Glutamatergic neuron (in vitro differentiated cells): ENCODE measurements at regions not wholly inside any gene's neighbourhood (a gene's known extent, or its start where the extent isn't known, plus 50 kb on each side); places are given as distances from the start of the nearest gene placed in this dataset.

Experiments
- DNase-seq: peaks from one replicate; pipeline ENCODE4 v3.0.0; 2022
- H3K27ac Mint-ChIP-seq: one replicate; pipeline ENCODE4 v1.8.0; 2020; ENCODE audit warnings: mild to moderate bottlenecking, mixed read lengths, inconsistent platforms; ENCODE audit not compliant: unreplicated experiment
- H3K27me3 Mint-ChIP-seq: one replicate; pipeline ENCODE4 v1.8.0; 2020; ENCODE audit warnings: mild to moderate bottlenecking, moderate library complexity, mixed read lengths, inconsistent platforms; ENCODE audit not compliant: unreplicated experiment
- H3K36me3 Mint-ChIP-seq: one replicate; pipeline ENCODE4 v1.8.0; 2020; ENCODE audit warnings: mild to moderate bottlenecking, mixed read lengths, inconsistent platforms; ENCODE audit not compliant: unreplicated experiment
- H3K4me1 Mint-ChIP-seq: one replicate; pipeline ENCODE4 v1.8.0; 2020; ENCODE audit warnings: mild to moderate bottlenecking, low read depth, mixed read lengths, inconsistent platforms; ENCODE audit not compliant: unreplicated experiment
- H3K4me3 Mint-ChIP-seq: one replicate; pipeline ENCODE4 v1.8.0; 2020; ENCODE audit warnings: mild to moderate bottlenecking, mixed read lengths, inconsistent platforms; ENCODE audit not compliant: unreplicated experiment
- H3K9me3 Mint-ChIP-seq: one replicate; pipeline ENCODE4 v1.8.0; 2020; ENCODE audit warnings: mild to moderate bottlenecking, moderate library complexity, mixed read lengths, inconsistent platforms; ENCODE audit not compliant: unreplicated experiment
- TF ChIP-seq, protein P1 (sequence below): fragments of 200-600 bp; sonication (generic); IDR thresholded peaks from one replicate; pipeline ENCODE4 v1.5.0; 2021; ENCODE audit not compliant: partially characterized antibody, unreplicated experiment

DNA sequence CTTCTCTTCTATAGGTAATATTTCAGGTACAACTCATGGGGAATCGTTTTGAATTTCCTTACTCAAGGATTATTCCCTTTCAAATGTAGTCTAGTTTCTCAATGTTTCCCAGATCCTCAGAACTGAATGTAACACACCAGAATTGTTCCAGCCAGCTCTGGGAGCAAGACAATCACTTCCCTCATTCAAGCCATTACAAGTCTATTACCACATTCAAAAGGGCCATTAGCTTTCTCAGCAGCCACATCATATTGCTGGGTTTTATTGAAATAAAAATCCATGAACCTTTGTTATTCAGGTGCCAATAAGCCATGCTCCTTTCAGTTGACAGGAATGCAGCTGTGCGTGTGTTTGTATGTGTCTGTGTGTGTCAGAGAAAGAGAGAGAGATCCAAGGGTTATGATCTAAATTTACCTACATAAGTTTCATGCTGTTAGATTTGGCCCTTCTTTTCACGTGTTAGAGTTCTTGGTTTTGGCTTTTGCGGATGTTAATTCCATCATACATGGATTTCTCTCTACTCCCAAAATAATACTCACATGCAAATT is 357.7 kb downstream of the BCAT1 start:
- H3K27ac Mint-ChIP-seq: no peak overlapping the region
- TF ChIP-seq, protein P1, sequence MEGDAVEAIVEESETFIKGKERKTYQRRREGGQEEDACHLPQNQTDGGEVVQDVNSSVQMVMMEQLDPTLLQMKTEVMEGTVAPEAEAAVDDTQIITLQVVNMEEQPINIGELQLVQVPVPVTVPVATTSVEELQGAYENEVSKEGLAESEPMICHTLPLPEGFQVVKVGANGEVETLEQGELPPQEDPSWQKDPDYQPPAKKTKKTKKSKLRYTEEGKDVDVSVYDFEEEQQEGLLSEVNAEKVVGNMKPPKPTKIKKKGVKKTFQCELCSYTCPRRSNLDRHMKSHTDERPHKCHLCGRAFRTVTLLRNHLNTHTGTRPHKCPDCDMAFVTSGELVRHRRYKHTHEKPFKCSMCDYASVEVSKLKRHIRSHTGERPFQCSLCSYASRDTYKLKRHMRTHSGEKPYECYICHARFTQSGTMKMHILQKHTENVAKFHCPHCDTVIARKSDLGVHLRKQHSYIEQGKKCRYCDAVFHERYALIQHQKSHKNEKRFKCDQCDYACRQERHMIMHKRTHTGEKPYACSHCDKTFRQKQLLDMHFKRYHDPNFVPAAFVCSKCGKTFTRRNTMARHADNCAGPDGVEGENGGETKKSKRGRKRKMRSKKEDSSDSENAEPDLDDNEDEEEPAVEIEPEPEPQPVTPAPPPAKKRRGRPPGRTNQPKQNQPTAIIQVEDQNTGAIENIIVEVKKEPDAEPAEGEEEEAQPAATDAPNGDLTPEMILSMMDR: no peak
- no peak for DNase-seq
- H3K4me3 Mint-ChIP-seq: no peak overlapping the region
- peaks cover 6% of the 10 kb centered on the region for H3K27me3 Mint-ChIP-seq
- H3K36me3 Mint-ChIP-seq: no peaks in the 10 kb centered on the region
- H3K4me1 Mint-ChIP-seq: no peaks in the 10 kb centered on the region
- no peaks in the 10 kb centered on the region for H3K9me3 Mint-ChIP-seq

DNA sequence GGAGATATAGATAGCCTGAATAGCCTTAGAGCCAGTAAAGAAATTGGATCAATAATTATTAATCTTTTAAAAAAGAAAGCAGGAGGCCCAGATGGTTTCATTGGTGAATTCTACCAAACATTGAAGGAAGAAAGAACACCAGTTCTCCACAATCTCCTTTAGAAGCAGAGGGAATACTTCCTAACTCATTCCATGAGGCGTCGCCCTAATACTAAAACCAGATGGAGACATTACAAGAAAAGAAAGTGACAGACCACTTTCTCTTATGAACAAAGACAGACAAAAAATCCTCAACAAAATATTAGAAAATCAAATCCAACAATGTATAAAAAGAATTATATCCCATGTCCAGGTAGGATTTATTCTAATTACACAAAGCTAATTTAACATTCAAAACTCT is 362.6 kb downstream of the BCAT1 start:
- H3K36me3 Mint-ChIP-seq: peaks cover 3% of the 10 kb centered on the region
- H3K27me3 Mint-ChIP-seq: no peaks in the 10 kb centered on the region
- TF ChIP-seq, protein P1: no peak

DNA sequence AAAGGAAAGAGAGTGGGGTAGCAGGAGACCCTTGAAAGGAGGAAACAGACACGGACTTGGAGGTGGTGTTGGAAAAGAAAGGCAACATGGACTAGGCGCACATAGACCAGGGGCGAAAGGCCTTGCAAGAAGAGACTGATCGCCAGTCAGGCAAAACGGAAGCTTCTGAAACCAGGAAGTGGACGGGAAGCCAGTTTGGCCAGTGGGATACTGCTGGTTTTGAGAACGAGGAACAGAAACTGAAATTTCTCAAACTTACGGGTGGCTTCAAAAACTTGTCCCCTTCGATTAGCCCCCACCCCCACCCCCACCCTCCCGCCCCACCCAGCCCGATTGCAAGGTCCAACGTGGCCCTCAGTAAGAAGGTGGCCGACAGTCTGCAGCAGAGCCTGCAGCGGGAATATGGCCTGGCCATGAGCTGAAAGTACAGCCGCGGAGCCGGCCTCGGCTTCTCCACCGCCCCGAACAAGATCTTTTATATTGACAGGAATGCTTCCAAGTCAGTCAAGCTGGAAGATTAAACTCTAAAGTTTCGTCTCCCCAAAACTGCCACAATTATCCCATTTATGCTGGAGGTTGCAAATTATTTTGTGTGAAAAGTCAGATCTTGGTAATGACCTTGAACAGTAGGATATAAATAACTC is 364.7 kb downstream of the BCAT1 start:
- no peak overlapping the region for H3K27ac Mint-ChIP-seq
- DNase-seq: no peak
- H3K4me3 Mint-ChIP-seq: no peak overlapping the region
- no peaks in the 10 kb centered on the region for H3K4me1 Mint-ChIP-seq
- H3K9me3 Mint-ChIP-seq: no peaks in the 10 kb centered on the region
- H3K27me3 Mint-ChIP-seq: no peaks in the 10 kb centered on the region
- peaks cover 13% of the 10 kb centered on the region for H3K36me3 Mint-ChIP-seq
- TF ChIP-seq, protein P1: no peak

More for the DNA sequence above, 362.6 kb downstream of the BCAT1 start:
- Mint-ChIP-seq H3K9me3 (no peaks in the 10 kb centered on the region), H3K27ac (no peak overlapping the region), H3K4me3 (no peak overlapping the region), H3K4me1 (no peaks in the 10 kb centered on the region)
- DNase-seq: no peak

DNA sequence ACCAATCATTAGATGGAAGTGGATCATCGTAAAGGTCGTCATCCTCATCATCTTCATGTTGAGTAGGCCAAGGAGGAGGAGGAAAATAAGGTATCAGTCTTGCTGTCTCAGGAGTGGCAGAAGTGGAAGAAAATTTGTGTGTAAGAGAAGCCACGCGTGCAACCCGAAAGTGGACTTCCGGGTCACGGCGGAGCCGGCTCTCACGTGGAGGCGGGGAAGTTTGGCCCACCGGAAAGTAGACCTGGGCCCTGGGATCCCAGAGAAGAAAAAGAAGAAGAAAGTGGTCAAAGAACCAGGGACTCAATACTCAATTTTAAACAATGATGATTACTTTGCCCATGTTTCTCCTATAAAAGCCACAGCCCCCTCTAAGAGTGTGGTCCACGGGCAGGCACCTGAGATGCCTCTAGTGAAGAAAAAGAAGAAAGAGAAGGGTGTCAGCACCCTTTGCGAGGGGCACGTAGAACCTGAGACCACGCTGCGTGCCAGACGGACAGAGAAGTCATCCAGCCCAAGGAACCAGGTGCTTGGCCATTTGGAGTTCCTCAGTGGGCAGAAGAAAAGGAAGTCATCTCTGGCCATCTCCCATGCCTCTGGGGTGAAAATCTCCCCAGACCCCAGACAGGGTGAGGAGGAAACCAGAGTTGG is 365.8 kb downstream of the BCAT1 start:
- Mint-ChIP-seq H3K4me3 (no peak overlapping the region), H3K27ac (no peak overlapping the region), H3K36me3 (peaks cover 13% of the 10 kb centered on the region), H3K9me3 (no peaks in the 10 kb centered on the region), H3K27me3 (no peaks in the 10 kb centered on the region), H3K4me1 (no peaks in the 10 kb centered on the region)
- TF ChIP-seq, protein P1: no peak
- DNase-seq: no peak

DNA sequence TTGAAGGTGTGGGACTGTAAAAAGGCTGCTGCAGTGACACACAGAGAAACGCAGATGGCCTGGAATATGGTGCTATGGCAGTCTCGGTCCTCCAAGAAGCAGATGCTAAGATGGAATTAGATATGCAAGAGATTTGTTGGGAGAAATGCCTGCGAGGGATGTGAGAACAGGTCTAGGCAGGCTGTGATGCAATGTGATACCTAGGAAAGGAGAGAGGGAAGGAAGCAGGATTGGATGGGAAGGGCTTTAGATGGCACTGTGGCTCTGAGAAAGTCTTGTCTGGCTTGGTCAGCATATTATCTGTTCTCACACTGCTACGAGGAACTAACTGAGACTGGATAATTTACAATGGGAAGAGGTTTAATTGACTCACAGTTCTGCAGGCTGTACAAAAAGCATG is 374.4 kb downstream of the BCAT1 start:
- H3K4me3 Mint-ChIP-seq: no peak overlapping the region
- no peak overlapping the region for H3K27ac Mint-ChIP-seq

More for the DNA sequence above, 374.4 kb downstream of the BCAT1 start:
- no peaks in the 10 kb centered on the region for H3K4me1 Mint-ChIP-seq
- peaks cover 4% of the 10 kb centered on the region for H3K27me3 Mint-ChIP-seq
- peaks cover 10% of the 10 kb centered on the region for H3K36me3 Mint-ChIP-seq
- TF ChIP-seq, protein P1: no peak
- H3K9me3 Mint-ChIP-seq: no peaks in the 10 kb centered on the region
- no peak for DNase-seq
